Endothelial cell of umbilical vein (primary cell): ENCODE measurements at regions not wholly inside any gene's neighbourhood (a gene's known extent, or its start where the extent isn't known, plus 50 kb on each side); places are given as distances from the start of the nearest gene placed in this dataset.

Experiments
- BruUV-seq: library from RNA; stranded (reverse); fragments of 400-500 nt; replicated peaks from 2 replicates; lab custom pipeline; 2021; lab: Mats Ljungman, UMichigan
- CTCF ChIA-PET: fragments of 300-600, 350-600 bp; sonication (Branson Sonifier 250); formaldehyde crosslinking; loops from one replicate; lab custom pipeline; 2021; ENCODE audit warnings: antibody characterized with exemption, inconsistent platforms; lab: Charles Lee
- POLR2A ChIA-PET: fragments of 300-600, 350-600 bp; sonication (Branson Sonifier 250); formaldehyde crosslinking; loops from one replicate; lab custom pipeline; 2021; ENCODE audit warnings: antibody characterized with exemption, inconsistent platforms; lab: Charles Lee
- DNase-seq: peaks from one replicate; pipeline ENCODE4 v3.0.0-alpha.2; 2011; ENCODE audit warnings: low read depth, low spot score
- FAIRE-seq: peaks from 2 replicates; lab custom pipeline; 2011; peaks lifted over from hg19 to GRCh38; lab: Jason Lieb, UNC
- H2AFZ ChIP-seq: 2 replicates; pipeline ENCODE4 v1.6.0; 2012; ENCODE audit warnings: low read depth, low read length, control low read depth, inconsistent platforms
- H3K27ac ChIP-seq: 2 replicates; pipeline ENCODE4 v1.5.1; 2011; ENCODE audit warnings: low read depth, mild to moderate bottlenecking, control low read depth, low read length, moderate library complexity; ENCODE audit not compliant: insufficient read depth
- H3K27me3 ChIP-seq, 2 experiments: 2 replicates each; pipeline versions ENCODE4 v1.6.0 to v1.6.1; 2011; ENCODE audit warnings: low read length in 2 of 2, mixed read lengths in 1 of 2; ENCODE audit not compliant: control insufficient read depth in 2 of 2, insufficient read depth in 2 of 2
- H3K36me3 ChIP-seq, 2 experiments: 2 replicates in 1 of 2; 3 replicates in 1 of 2; pipeline ENCODE4 v1.5.1; 2011; ENCODE audit warnings: low read length in 2 of 2, mild to moderate bottlenecking in 1 of 2, moderate library complexity in 1 of 2; ENCODE audit not compliant: control insufficient read depth in 2 of 2, insufficient read depth in 2 of 2; ENCODE audit errors: extremely low read depth in 1 of 2
- H3K4me1 ChIP-seq: 3 replicates; pipeline ENCODE4 v1.5.1; 2011; ENCODE audit warnings: mild to moderate bottlenecking, low read length; ENCODE audit not compliant: control insufficient read depth, insufficient read depth; ENCODE audit errors: extremely low read depth
- H3K4me2 ChIP-seq: 2 replicates; pipeline ENCODE4 v1.6.1; 2011; ENCODE audit warnings: low read length, control low read depth, mixed read lengths; ENCODE audit not compliant: insufficient read depth
- H3K4me3 ChIP-seq, 3 experiments: fragments of 200-600 bp in 1 of 3; sonication (generic), shearing (Covaris generic) in 1 of 3; replicated peaks in 1 of 3; 2 replicates each; pipeline ENCODE4 v1.5.1; 2011 to 2016; ENCODE audit warnings: control low read depth in 3 of 3, low read length in 3 of 3, mild to moderate bottlenecking in 2 of 3, inconsistent platforms in 1 of 3, low read depth in 1 of 3, moderate library complexity in 1 of 3; ENCODE audit not compliant: insufficient read depth in 1 of 3
- H3K79me2 ChIP-seq: 2 replicates; pipeline ENCODE4 v1.6.0; 2012; ENCODE audit warnings: low read length, inconsistent platforms; ENCODE audit not compliant: control insufficient read depth, insufficient read depth
- H3K9ac ChIP-seq: replicated peaks from 2 replicates; pipeline ENCODE3; 2011; ENCODE audit warnings: low read length, control low read depth; ENCODE audit not compliant: insufficient read depth; ENCODE audit errors: extremely low read depth
- H3K9me1 ChIP-seq: replicated peaks from 3 replicates; pipeline ENCODE4 v1.6.0; 2011; ENCODE audit warnings: mild to moderate bottlenecking, low read length; ENCODE audit not compliant: control insufficient read depth, insufficient read depth; ENCODE audit errors: extremely low read depth
- H3K9me3 ChIP-seq: replicated peaks from 2 replicates; pipeline ENCODE4 v1.5.1; 2012; ENCODE audit warnings: low read length, inconsistent platforms; ENCODE audit not compliant: control insufficient read depth, insufficient read depth
- H4K20me1 ChIP-seq: replicated peaks from 2 replicates; pipeline ENCODE3; 2011; ENCODE audit warnings: mild to moderate bottlenecking, low read length; ENCODE audit not compliant: control insufficient read depth, insufficient read depth; ENCODE audit errors: extremely low read depth
- CTCF ChIP-seq, 2 donors: IDR thresholded peaks; 1 replicate in 1 of 2; 2 replicates in 1 of 2; pipeline ENCODE4 v1.5.1; 2011; ENCODE audit warnings: low read length in 2 of 2, mild to moderate bottlenecking in 2 of 2, moderate library complexity in 2 of 2, control low read depth in 1 of 2, inconsistent platforms in 1 of 2, low read depth in 1 of 2; ENCODE audit not compliant: insufficient read depth in 1 of 2; ENCODE audit errors: extremely low read depth in 1 of 2
- EZH2 ChIP-seq: IDR thresholded peaks from 2 replicates; pipeline ENCODE4 v1.6.1; 2012; ENCODE audit warnings: borderline replicate concordance, low read depth, mild to moderate bottlenecking, moderate library complexity, low read length, inconsistent platforms; ENCODE audit not compliant: severe bottlenecking
- FOS ChIP-seq: IDR thresholded peaks from 2 replicates; pipeline ENCODE4 v1.6.1; 2011; ENCODE audit warnings: mild to moderate bottlenecking, low read length, moderate library complexity, borderline replicate concordance; ENCODE audit not compliant: insufficient read depth
- GATA2 ChIP-seq: IDR thresholded peaks from 2 replicates; pipeline ENCODE4 v1.7.0; 2011; ENCODE audit warnings: low read depth, mild to moderate bottlenecking, moderate library complexity, mixed read lengths, low read length; ENCODE audit not compliant: insufficient read length, insufficient read depth
- JUN ChIP-seq: IDR thresholded peaks from 2 replicates; pipeline ENCODE4 v1.6.1; 2011; ENCODE audit warnings: borderline replicate concordance, low read depth; ENCODE audit not compliant: insufficient read length, insufficient read depth
- POLR2A ChIP-seq: IDR thresholded peaks from 2 replicates; pipeline ENCODE4 v1.6.1; 2012; ENCODE audit warnings: low read depth, mild to moderate bottlenecking, control low read depth, low read length
- dilution Hi-C: fragments of 300-500 bp; cut with MboI; formaldehyde crosslinking; loops from one replicate; pipeline ENCODE4 v1.15.0; 2019; ENCODE audit warnings: low sequenced_read_pairs; ENCODE audit not compliant: extremely low pct_ligation_motif_present
- intact Hi-C: fragments of 100-400 bp; cut with micrococcal nuclease; formaldehyde crosslinking; loops from one replicate; pipeline ENCODE4 v1.10.0; 2022

- DNase-seq (peak; percentile 16), FAIRE-seq (no peak)
- no peaks in the 10 kb centered on the region for H3K79me2 ChIP-seq
- H3K4me3 ChIP-seq, result no peak overlapping the region
- no peaks in the 10 kb centered on the region for H3K9me3 ChIP-seq
- no peaks in the 10 kb centered on the region for H3K9me1 ChIP-seq
- H3K36me3 ChIP-seq, result no peaks in the 10 kb centered on the region
- H3K27ac ChIP-seq, result no peak overlapping the region
- TF ChIP-seq GATA2 (no peak), POLR2A (no peak), FOS (no peak), JUN (no peak), CTCF (IDR thresholded peaks at IDR 0.05; ENCODE audit: extremely low read depth in 1 of 2, insufficient read depth in 1 of 2, low read depth in 1 of 2, low read length in 2 of 2) (no peak), EZH2 (no peak)
- BruUV-seq, result no TSS peak
- intact Hi-C loops (no loop called here), dilution Hi-C loops (no loop called here)
- H4K20me1 ChIP-seq, result no peaks in the 10 kb centered on the region
- H3K4me1 ChIP-seq, result peaks cover 33% of the 10 kb centered on the region
- POLR2A ChIA-PET, result no interaction called here
- no peak overlapping the region for H3K4me2 ChIP-seq
- no peaks in the 10 kb centered on the region for H3K27me3 ChIP-seq
- CTCF ChIA-PET, result no interaction called here
- H3K9ac ChIP-seq, result no peak overlapping the region
- H2AFZ ChIP-seq, result no peak overlapping the region
These were observed 253.7 kb upstream of the TGFBR2 start for GRCh38 chr3:30352410-30353318.
